Astrocyte of the cerebellum (primary cell): ENCODE measurements at regions not wholly inside any gene's neighbourhood (a gene's known extent, or its start where the extent isn't known, plus 50 kb on each side); places are given as distances from the start of the nearest gene placed in this dataset.

ENCODE experiments used
- DNase-seq: peaks from one replicate; pipeline ENCODE4 v3.0.0-alpha.2; 2011; ENCODE audit warnings: low read depth
- H3K4me3 ChIP-seq: 2 replicates; pipeline ENCODE4 v1.5.1; 2011; ENCODE audit warnings: mild to moderate bottlenecking, low read depth, low read length, moderate library complexity
- CTCF ChIP-seq: IDR thresholded peaks from 2 replicates; pipeline ENCODE4 v1.5.1; 2012; ENCODE audit warnings: low read length, low read depth, moderate library complexity, mild to moderate bottlenecking; ENCODE audit errors: missing control alignments
- in situ Hi-C: cut with HindIII; loops from 2 replicates; pipeline ENCODE4 v1.10.0; 2017; ENCODE audit warnings: low sequenced_read_pairs

- DNase-seq, result no peak
- in situ Hi-C loops, result no loop called here
- H3K4me3 ChIP-seq, result no peak overlapping the region
- no peak for TF ChIP-seq CTCF
Measured at GRCh38 chr22:26852176-26852575, 194.8 kb downstream of the MIAT start.

- DNase-seq, result no peak
- no peak overlapping the region for H3K4me3 ChIP-seq
- TF ChIP-seq CTCF, result no peak
- in situ Hi-C loops, result no loop called here
Measured at GRCh38 chr22:26853071-26853470, 195.7 kb downstream of the MIAT start.

GRCh38 chr22:26853495-26853894 is 196.1 kb downstream of the MIAT start:
- H3K4me3 ChIP-seq, result no peak overlapping the region
- in situ Hi-C loops, result no loop called here
- no peak for TF ChIP-seq CTCF
- no peak for DNase-seq

GRCh38 chr22:26857169-26857568 is 199.8 kb downstream of the MIAT start:
- TF ChIP-seq CTCF, result no peak
- in situ Hi-C loops, result no loop called here
- H3K4me3 ChIP-seq, result no peak overlapping the region
- no peak for DNase-seq

- H3K4me3 ChIP-seq, result no peak overlapping the region
- in situ Hi-C loops, result no loop called here
- DNase-seq, result no peak
- no peak for TF ChIP-seq CTCF
Measured at GRCh38 chr22:26860301-26860700, 202.9 kb downstream of the MIAT start.

GRCh38 chr22:26865021-26865420 is 207.6 kb downstream of the MIAT start:
- in situ Hi-C loops, result no loop called here
- no peak for DNase-seq
- no peak for TF ChIP-seq CTCF

GRCh38 chr22:26883393-26883792 is 226.0 kb downstream of the MIAT start:
- no peak overlapping the region for H3K4me3 ChIP-seq
- no peak for DNase-seq
- in situ Hi-C loops, result loop anchor here (25.0 kb wide), 1 partner anchor 196 kb away; no protein-coding TSS in a partner anchor
- no peak for TF ChIP-seq CTCF

More at GRCh38 chr22:26865021-26865420, 207.6 kb downstream of the MIAT start:
- no peak overlapping the region for H3K4me3 ChIP-seq
